Suprapubic skin (tissue), 4 donors: ENCODE measurements at regions not wholly inside any gene's neighbourhood (a gene's known extent, or its start where the extent isn't known, plus 50 kb on each side); places are given as distances from the start of the nearest gene placed in this dataset.

ENCODE experiments used
- DNase-seq, 2 donors: peaks; one replicate each; pipeline ENCODE4 v3.0.0-alpha.2; 2019; ENCODE audit warnings: low spot score in 2 of 2
- H3K27ac ChIP-seq: fragments of 200-600 bp; sonication (generic); one replicate; pipeline ENCODE4 v1.5.1; 2019
- H3K27me3 ChIP-seq: fragments of 200-600 bp; sonication (generic); one replicate; pipeline ENCODE4 v1.5.1; 2019
- H3K36me3 ChIP-seq: fragments of 200-600 bp; sonication (generic); one replicate; pipeline ENCODE4 v1.5.1; 2019
- H3K4me1 ChIP-seq: fragments of 200-600 bp; sonication (generic); one replicate; pipeline ENCODE4 v1.5.1; 2019
- H3K4me3 ChIP-seq: fragments of 200-600 bp; sonication (generic); one replicate; pipeline ENCODE4 v1.5.1; 2019; ENCODE audit warnings: mild to moderate bottlenecking
- H3K9me3 ChIP-seq: fragments of 200-600 bp; sonication (generic); one replicate; pipeline ENCODE4 v1.5.1; 2019
- CTCF ChIP-seq, 2 donors: fragments of 200-600 bp in 1 of 2; fragments of 450-650 bp in 1 of 2; sonication (generic) in 1 of 2; IDR thresholded peaks; one replicate each; pipeline ENCODE4 v1.5.1; 2016 to 2019; ENCODE audit warnings: antibody characterized with exemption in 2 of 2, mild to moderate bottlenecking in 1 of 2, moderate library complexity in 1 of 2
- EP300 ChIP-seq: sonication (generic); formaldehyde crosslinking; IDR thresholded peaks from one replicate; pipeline ENCODE4 v1.6.1; 2017; ENCODE audit warnings: antibody characterized with exemption
- POLR2A ChIP-seq, 2 donors: fragments of 450-650 bp; IDR thresholded peaks; one replicate each; pipeline ENCODE4 v1.6.1; 2017; ENCODE audit warnings: antibody characterized with exemption in 2 of 2, mild to moderate bottlenecking in 2 of 2, moderate library complexity in 2 of 2
- POLR2AphosphoS5 ChIP-seq, 3 donors: sonication (generic); formaldehyde crosslinking; IDR thresholded peaks; one replicate each; pipeline ENCODE4 v1.6.1; 2017; ENCODE audit warnings: antibody characterized with exemption in 3 of 3
- WGBS: methylation state at CpG from one replicate; pipeline ENCODE4 v1.1.5; 2018; 5-methylcytosine and 5-hydroxymethylcytosine counted together

DNA sequence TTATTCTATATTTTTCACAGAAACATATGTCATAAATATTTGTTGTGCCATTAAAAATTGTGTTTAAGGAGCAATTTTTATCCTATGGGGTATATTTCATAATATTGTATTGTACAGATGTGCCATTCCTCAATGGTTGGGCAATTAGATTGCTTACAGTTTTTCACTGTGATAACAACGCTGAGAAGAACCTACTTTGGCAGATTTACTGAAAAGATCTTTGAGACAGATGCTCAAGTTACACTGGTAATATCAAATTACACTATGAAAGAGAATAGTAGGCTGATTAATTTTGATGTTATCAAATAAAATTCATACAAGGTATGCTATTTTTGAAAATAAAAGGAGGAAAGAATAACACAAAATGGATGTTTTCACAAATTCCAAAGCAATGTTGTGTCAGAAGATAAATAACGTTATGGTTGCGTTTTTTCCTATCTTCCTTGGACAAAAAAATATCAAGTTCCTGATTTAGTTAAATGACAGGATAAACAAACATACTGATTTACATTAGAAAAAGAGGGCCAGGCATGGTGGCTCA, 335.1 kb upstream of the ZNF521 start:
- H3K27me3 ChIP-seq, result no peaks in the 10 kb centered on the region
- H3K36me3 ChIP-seq, result no peaks in the 10 kb centered on the region
- DNase-seq, result no peak
- WGBS, result 61% methylated on average over 3 of the region's 3 CpGs
- no peaks in the 10 kb centered on the region for H3K9me3 ChIP-seq
- H3K4me1 ChIP-seq, result no peaks in the 10 kb centered on the region
- H3K27ac ChIP-seq, result no peak overlapping the region
- no peak for TF ChIP-seq CTCF (IDR thresholded peaks at IDR 0.05)
- TF ChIP-seq POLR2AphosphoS5 (IDR thresholded peaks at IDR 0.05), result no peak
- no peak for TF ChIP-seq POLR2A (IDR thresholded peaks at IDR 0.05)
- no peak for TF ChIP-seq EP300
- no peak overlapping the region for H3K4me3 ChIP-seq

- H3K4me1 ChIP-seq, result no peaks in the 10 kb centered on the region
- 88% methylated on average over 4 of the region's 4 CpGs for WGBS
- H3K4me3 ChIP-seq, result no peak overlapping the region
- no peak for DNase-seq
- H3K36me3 ChIP-seq, result no peaks in the 10 kb centered on the region
- TF ChIP-seq POLR2AphosphoS5 (IDR thresholded peaks at IDR 0.05) (no peak), POLR2A (IDR thresholded peaks at IDR 0.05) (no peak), EP300 (no peak), CTCF (IDR thresholded peaks at IDR 0.05) (no peak)
- H3K9me3 ChIP-seq, result no peaks in the 10 kb centered on the region
- no peak overlapping the region for H3K27ac ChIP-seq
- no peaks in the 10 kb centered on the region for H3K27me3 ChIP-seq
Observed at GRCh38 chr18:25685088-25685487, 333.1 kb upstream of the ZNF521 start.

GRCh38 chr18:25679491-25679890, 327.5 kb upstream of the ZNF521 start:
- 84% methylated on average over 2 of the region's 2 CpGs for WGBS
- TF ChIP-seq POLR2A (IDR thresholded peaks at IDR 0.05) (no peak), CTCF (IDR thresholded peaks at IDR 0.05) (no peak), POLR2AphosphoS5 (IDR thresholded peaks at IDR 0.05) (no peak), EP300 (no peak)
- no peak for DNase-seq
- Histone ChIP-seq H3K9me3 (no peaks in the 10 kb centered on the region), H3K4me1 (no peaks in the 10 kb centered on the region), H3K27me3 (no peaks in the 10 kb centered on the region), H3K27ac (no peak overlapping the region), H3K36me3 (no peaks in the 10 kb centered on the region), H3K4me3 (no peak overlapping the region)

DNA sequence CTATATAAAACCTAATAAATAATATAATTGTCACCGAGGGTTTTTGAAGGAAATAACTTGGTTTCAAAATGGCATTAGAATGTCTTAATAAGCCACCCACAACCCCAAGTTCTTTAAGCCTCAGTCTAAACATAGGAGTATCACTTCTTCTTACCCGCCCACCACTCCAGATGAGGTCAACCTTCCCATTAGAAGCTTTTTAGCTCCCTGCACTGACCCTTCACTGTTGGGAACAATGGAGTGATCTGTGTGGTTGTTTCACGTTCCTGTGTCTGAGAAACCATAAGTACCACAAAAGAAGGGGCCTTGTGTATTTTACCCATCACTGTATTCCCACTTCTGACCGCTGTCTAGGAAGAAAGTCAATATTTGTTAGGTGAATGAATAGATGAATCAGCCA, 326.3 kb upstream of the ZNF521 start:
- H3K9me3 ChIP-seq, result no peaks in the 10 kb centered on the region
- no peaks in the 10 kb centered on the region for H3K36me3 ChIP-seq
- no peak for TF ChIP-seq EP300
- TF ChIP-seq POLR2A (IDR thresholded peaks at IDR 0.05), result no peak
- no peak for TF ChIP-seq POLR2AphosphoS5 (IDR thresholded peaks at IDR 0.05)
- no peak for TF ChIP-seq CTCF (IDR thresholded peaks at IDR 0.05)
- no peak overlapping the region for H3K4me3 ChIP-seq
- no peak overlapping the region for H3K27ac ChIP-seq
- H3K4me1 ChIP-seq, result no peaks in the 10 kb centered on the region
- WGBS, result 88% methylated on average over 4 of the region's 4 CpGs
- no peaks in the 10 kb centered on the region for H3K27me3 ChIP-seq
- no peak for DNase-seq

- Histone ChIP-seq H3K27me3 (no peaks in the 10 kb centered on the region), H3K36me3 (no peaks in the 10 kb centered on the region), H3K4me1 (no peaks in the 10 kb centered on the region), H3K27ac (no peak overlapping the region), H3K9me3 (no peaks in the 10 kb centered on the region), H3K4me3 (no peak overlapping the region)
- TF ChIP-seq EP300, result no peak
- TF ChIP-seq POLR2AphosphoS5 (IDR thresholded peaks at IDR 0.05), result no peak
- TF ChIP-seq POLR2A (IDR thresholded peaks at IDR 0.05), result no peak
- no peak for TF ChIP-seq CTCF (IDR thresholded peaks at IDR 0.05)
- WGBS, result 75% methylated on average over 8 of the region's 8 CpGs
- no peak for DNase-seq
Observed at GRCh38 chr18:25675123-25675850, 323.3 kb upstream of the ZNF521 start.
